Skeletal muscle tissue (tissue), 3 donors: ENCODE measurements at regions not wholly inside any gene's neighbourhood (a gene's known extent, or its start where the extent isn't known, plus 50 kb on each side); places are given as distances from the start of the nearest gene placed in this dataset.
"Not testable (repeated sequence)": the region's sequence is repeated elsewhere in the genome, so short reads cannot be mapped to it uniquely, and the experiment has no call there.

ENCODE experiments used
- H3K27ac ChIP-seq: one replicate; pipeline ENCODE4 v1.7.0; 2013; ENCODE audit warnings: mild to moderate bottlenecking, low read depth, low read length, inconsistent platforms
- H3K27me3 ChIP-seq, 3 donors: one replicate each; pipeline ENCODE4 v1.7.0; 2013; ENCODE audit warnings: low read length in 3 of 3; ENCODE audit not compliant: control insufficient read depth in 3 of 3, insufficient read depth in 3 of 3
- H3K36me3 ChIP-seq, 3 donors: one replicate each; pipeline ENCODE4 v1.7.0; 2013; ENCODE audit warnings: low read length in 3 of 3; ENCODE audit not compliant: control insufficient read depth in 3 of 3, insufficient read depth in 3 of 3
- H3K4me1 ChIP-seq, 3 donors: one replicate each; pipeline ENCODE4 v1.7.0; 2013; ENCODE audit warnings: low read length in 3 of 3, mild to moderate bottlenecking in 3 of 3; ENCODE audit not compliant: control insufficient read depth in 3 of 3, insufficient read depth in 3 of 3
- H3K4me3 ChIP-seq, 3 donors: one replicate each; pipeline ENCODE4 v1.7.0; 2013; ENCODE audit warnings: low read length in 3 of 3
- H3K9ac ChIP-seq, 3 donors: one replicate each; pipeline ENCODE4 v1.7.0; 2013; ENCODE audit warnings: low read length in 3 of 3, mild to moderate bottlenecking in 3 of 3, moderate library complexity in 2 of 3, low read depth in 1 of 3
- H3K9me3 ChIP-seq, 3 donors: one replicate each; pipeline ENCODE4 v1.7.0; 2013; ENCODE audit warnings: low read length in 3 of 3; ENCODE audit not compliant: control insufficient read depth in 3 of 3
- donor health status: Osteomylitis.

GRCh38 chr1:232417636-232418248, 212.2 kb downstream of the SIPA1L2 start:
- Histone ChIP-seq H3K9me3 (no peaks in the 10 kb centered on the region), H3K4me1 (no peaks in the 10 kb centered on the region), H3K4me3 (no peak overlapping the region), H3K27me3 (no peaks in the 10 kb centered on the region), H3K36me3 (peaks cover 11 to 27% (median 14%) of the 10 kb centered on the region in 3 donors), H3K27ac (no peak overlapping the region), H3K9ac (no peak overlapping the region)

- H3K36me3 ChIP-seq: peaks cover 11 to 25% (median 14%) of the 10 kb centered on the region in 3 donors
- no peaks in the 10 kb centered on the region for H3K9me3 ChIP-seq
- no peak overlapping the region for H3K9ac ChIP-seq
- no peaks in the 10 kb centered on the region for H3K4me1 ChIP-seq
- no peak overlapping the region for H3K27ac ChIP-seq
- H3K4me3 ChIP-seq: no peak overlapping the region
- H3K27me3 ChIP-seq: no peaks in the 10 kb centered on the region
Observed at GRCh38 chr1:232416026-232416568, 213.8 kb downstream of the SIPA1L2 start.

DNA sequence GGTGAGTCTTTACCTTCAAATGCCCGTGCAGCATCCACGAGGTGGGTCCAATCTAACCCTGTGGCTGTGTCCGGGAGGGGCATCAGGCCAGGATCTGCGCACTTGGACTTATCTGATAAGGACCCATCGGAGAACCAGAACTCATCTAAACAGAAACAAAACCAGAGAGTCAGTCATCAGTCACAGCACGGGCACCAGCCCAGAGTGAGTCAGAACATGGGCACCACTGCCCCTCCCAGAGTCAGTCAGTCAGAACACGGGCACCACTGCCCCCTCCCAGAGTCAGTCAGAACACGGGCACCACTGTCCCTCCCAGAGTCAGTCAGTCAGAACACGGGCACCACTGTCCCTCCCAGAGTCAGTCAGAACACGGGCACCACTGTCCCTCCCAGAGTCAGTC, 214.5 kb downstream of the SIPA1L2 start:
- H3K9me3 ChIP-seq, H3K4me1 ChIP-seq, H3K27me3 ChIP-seq, H3K9ac ChIP-seq, H3K4me3 ChIP-seq, H3K27ac ChIP-seq: not testable (repeated sequence)
- peaks cover 11 to 25% (median 14%) of the 10 kb centered on the region in 3 donors for H3K36me3 ChIP-seq

GRCh38 chr1:232414100-232414499, 215.8 kb downstream of the SIPA1L2 start:
- no peaks in the 10 kb centered on the region for H3K27me3 ChIP-seq
- peaks cover 11 to 25% (median 14%) of the 10 kb centered on the region in 3 donors for H3K36me3 ChIP-seq
- H3K9ac ChIP-seq: no peak overlapping the region
- no peaks in the 10 kb centered on the region for H3K9me3 ChIP-seq
- no peaks in the 10 kb centered on the region for H3K4me1 ChIP-seq
- no peak overlapping the region for H3K27ac ChIP-seq
- H3K4me3 ChIP-seq: no peak overlapping the region

DNA sequence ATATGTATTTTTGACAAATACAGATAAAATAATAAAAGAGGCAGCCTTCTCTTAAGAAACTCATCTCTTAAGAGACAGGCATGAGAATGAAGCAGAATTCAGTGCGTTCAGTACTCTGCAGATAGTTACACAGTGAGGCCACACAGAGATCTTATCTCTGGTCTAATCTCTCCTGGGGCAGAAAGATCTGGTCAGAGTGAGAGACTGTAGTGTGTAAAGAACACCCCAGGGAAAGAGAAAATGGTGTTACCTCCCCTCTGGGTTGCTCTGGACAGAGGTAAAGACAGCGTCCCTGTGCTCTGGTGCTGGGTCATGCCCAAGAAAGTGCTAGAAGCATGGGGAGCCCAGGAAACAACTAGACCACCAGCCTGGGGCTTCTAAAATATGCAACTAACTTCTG, 216.3 kb downstream of the SIPA1L2 start:
- H3K9ac ChIP-seq: no peak overlapping the region

GRCh38 chr1:232409584-232409983, 220.3 kb downstream of the SIPA1L2 start:
- H3K27me3 ChIP-seq: no peaks in the 10 kb centered on the region
- no peak overlapping the region for H3K9ac ChIP-seq
- no peak overlapping the region for H3K27ac ChIP-seq
- H3K9me3 ChIP-seq: no peaks in the 10 kb centered on the region
- no peaks in the 10 kb centered on the region for H3K4me1 ChIP-seq
- no peak overlapping the region for H3K4me3 ChIP-seq
- H3K36me3 ChIP-seq: peaks cover 4 to 15% (median 7%) of the 10 kb centered on the region in 3 donors

More for the DNA sequence above, 216.3 kb downstream of the SIPA1L2 start:
- Histone ChIP-seq H3K4me1 (no peaks in the 10 kb centered on the region), H3K27me3 (no peaks in the 10 kb centered on the region), H3K27ac (no peak overlapping the region), H3K9me3 (no peaks in the 10 kb centered on the region), H3K4me3 (no peak overlapping the region), H3K36me3 (peaks cover 11 to 25% (median 14%) of the 10 kb centered on the region in 3 donors)

GRCh38 chr1:232407120-232407519, 222.8 kb downstream of the SIPA1L2 start:
- no peak overlapping the region for H3K4me3 ChIP-seq
- H3K36me3 ChIP-seq: peaks cover 6 to 9% (median 7%) of the 10 kb centered on the region in 3 donors
- H3K4me1 ChIP-seq: no peaks in the 10 kb centered on the region
- no peak overlapping the region for H3K9ac ChIP-seq
- H3K27me3 ChIP-seq: no peaks in the 10 kb centered on the region
- H3K27ac ChIP-seq: no peak overlapping the region
- H3K9me3 ChIP-seq: no peaks in the 10 kb centered on the region

DNA sequence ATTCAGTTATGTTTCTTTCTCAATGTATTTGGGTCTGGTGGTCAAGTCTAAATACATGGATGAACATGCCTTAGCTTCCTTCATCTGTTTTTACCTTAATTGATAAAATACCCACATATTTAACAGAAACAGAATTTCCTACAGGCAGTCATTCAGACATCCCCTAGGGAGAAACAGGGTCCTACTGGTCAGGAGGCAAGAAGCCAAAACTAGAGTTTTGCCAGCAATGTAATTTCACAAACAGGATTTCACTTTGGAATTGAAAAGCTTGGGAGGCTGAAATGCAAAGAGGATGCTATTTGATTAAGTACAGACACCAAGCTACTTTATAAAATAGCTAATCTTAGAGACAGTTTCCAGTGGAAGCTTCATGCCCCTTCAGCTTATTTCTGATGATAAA, 224.2 kb downstream of the SIPA1L2 start:
- H3K4me3 ChIP-seq: no peak overlapping the region
- H3K36me3 ChIP-seq: peaks cover 6 to 16% (median 16%) of the 10 kb centered on the region in 3 donors
- no peak overlapping the region for H3K27ac ChIP-seq
- H3K9ac ChIP-seq: no peak overlapping the region
- H3K4me1 ChIP-seq: no peaks in the 10 kb centered on the region
- H3K27me3 ChIP-seq: no peaks in the 10 kb centered on the region
- no peaks in the 10 kb centered on the region for H3K9me3 ChIP-seq

GRCh38 chr1:232404981-232405731, 224.8 kb downstream of the SIPA1L2 start:
- Histone ChIP-seq H3K4me3 (no peak overlapping the region), H3K36me3 (peaks cover 6 to 16% (median 16%) of the 10 kb centered on the region in 3 donors), H3K9ac (no peak overlapping the region), H3K4me1 (no peaks in the 10 kb centered on the region), H3K27me3 (no peaks in the 10 kb centered on the region), H3K9me3 (no peaks in the 10 kb centered on the region), H3K27ac (no peak overlapping the region)

DNA sequence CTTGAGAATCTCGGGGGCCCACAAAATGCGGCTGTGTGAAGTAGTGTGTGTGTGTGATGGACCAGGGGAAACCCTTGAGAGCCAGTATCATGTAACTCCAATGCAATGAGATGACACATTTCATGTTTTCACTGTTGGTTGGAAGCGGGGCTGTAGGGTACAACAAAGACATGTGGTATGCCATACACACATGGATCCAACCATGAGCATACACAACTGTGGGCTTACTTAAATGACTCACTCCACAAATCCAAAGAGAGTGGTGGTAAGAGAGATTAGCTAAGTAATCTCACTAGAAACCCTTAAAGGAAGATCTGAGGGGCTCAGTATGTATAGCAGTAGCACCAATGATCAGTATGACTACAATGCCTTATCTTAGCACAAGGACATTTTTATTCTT, 225.7 kb downstream of the SIPA1L2 start:
- Histone ChIP-seq H3K9ac (no peak overlapping the region), H3K4me1 (no peaks in the 10 kb centered on the region), H3K27ac (no peak overlapping the region), H3K27me3 (no peaks in the 10 kb centered on the region), H3K9me3 (no peaks in the 10 kb centered on the region), H3K36me3 (peaks cover 8 to 23% (median 16%) of the 10 kb centered on the region in 3 donors), H3K4me3 (no peak overlapping the region)
